Adrenal gland (tissue), 5 donors: ENCODE measurements at regions not wholly inside any gene's neighbourhood (a gene's known extent, or its start where the extent isn't known, plus 50 kb on each side); places are given as distances from the start of the nearest gene placed in this dataset.

Source experiments
- CTCF ChIP-seq, 6 experiments: fragments of 450-650 bp in 4 of 6; fragments of 200-600 bp in 2 of 6; sonication (generic) in 1 of 6; IDR thresholded peaks; 1 replicate in 5 of 6; 2 replicates in 1 of 6; pipeline versions ENCODE4 v1.5.1 to v1.8.0; 2016 to 2021; ENCODE audit warnings: antibody characterized with exemption in 6 of 6, mild to moderate bottlenecking in 2 of 6, moderate library complexity in 1 of 6
- POLR2A ChIP-seq, 2 donors: fragments of 450-650 bp; IDR thresholded peaks; one replicate each; pipeline ENCODE4 v1.6.1; 2017; ENCODE audit warnings: antibody characterized with exemption in 2 of 2, mild to moderate bottlenecking in 2 of 2, moderate library complexity in 1 of 2
- donor health status: DM: no; HTN: no; CAD: no.

GRCh38 chr17:74052993-74053711 lies 150.3 kb upstream of the RPL38 start:
- TF ChIP-seq CTCF (IDR thresholded peaks at IDR 0.05), result no peak
- no peak for TF ChIP-seq POLR2A (IDR thresholded peaks at IDR 0.05)
